Keratinocyte (primary cell): ENCODE measurements at regions not wholly inside any gene's neighbourhood (a gene's known extent, or its start where the extent isn't known, plus 50 kb on each side); places are given as distances from the start of the nearest gene placed in this dataset.

ENCODE experiments used
- DNase-seq: peaks from one replicate; pipeline ENCODE4 v3.0.0-alpha.2; 2011; ENCODE audit warnings: low read depth, missing footprints, low spot score
- FAIRE-seq: peaks from 2 replicates; lab custom pipeline; 2011; peaks lifted over from hg19 to GRCh38; lab: Jason Lieb, UNC
- H2AFZ ChIP-seq: 2 replicates; pipeline ENCODE4 v1.6.0; 2012; ENCODE audit warnings: low read length, control low read depth, inconsistent platforms; ENCODE audit not compliant: control insufficient read depth
- H3K27ac ChIP-seq: 2 replicates; pipeline ENCODE4 v1.5.1; 2011; ENCODE audit warnings: low read length; ENCODE audit not compliant: control insufficient read depth, insufficient read depth
- H3K27me3 ChIP-seq: 3 replicates; pipeline ENCODE4 v1.6.0; 2011; ENCODE audit warnings: low read length; ENCODE audit not compliant: control insufficient read depth, insufficient read depth; ENCODE audit errors: extremely low read depth
- H3K36me3 ChIP-seq, 2 experiments: 2 replicates in 1 of 2; 3 replicates in 1 of 2; pipeline ENCODE4 v1.5.1; 2011; ENCODE audit warnings: low read length in 2 of 2, mild to moderate bottlenecking in 1 of 2; ENCODE audit not compliant: control insufficient read depth in 2 of 2, insufficient read depth in 2 of 2; ENCODE audit errors: extremely low read depth in 1 of 2
- H3K4me1 ChIP-seq: 3 replicates; pipeline ENCODE4 v1.5.1; 2011; ENCODE audit warnings: low read length; ENCODE audit not compliant: control insufficient read depth, insufficient read depth; ENCODE audit errors: extremely low read depth
- H3K4me2 ChIP-seq: 3 replicates; pipeline ENCODE4 v1.6.0; 2011; ENCODE audit warnings: low read depth, low read length; ENCODE audit not compliant: control insufficient read depth, insufficient read depth; ENCODE audit errors: extremely low read depth
- H3K4me3 ChIP-seq, 3 experiments: fragments of 200-600 bp in 1 of 3; sonication (generic) in 1 of 3; 2 replicates in 2 of 3; 3 replicates in 1 of 3; pipeline ENCODE4 v1.5.1; 2011 to 2016; ENCODE audit warnings: low read length in 3 of 3, mild to moderate bottlenecking in 3 of 3, control low read depth in 2 of 3, inconsistent platforms in 1 of 3, low read depth in 1 of 3, mixed read lengths in 1 of 3, mixed run types in 1 of 3, moderate library complexity in 1 of 3; ENCODE audit not compliant: control insufficient read depth in 2 of 3, insufficient read depth in 2 of 3; ENCODE audit errors: extremely low read depth in 1 of 3
- H3K79me2 ChIP-seq: 2 replicates; pipeline ENCODE4 v1.6.0; 2012; ENCODE audit warnings: low read length; ENCODE audit not compliant: control insufficient read depth, insufficient read depth
- H3K9ac ChIP-seq: 3 replicates; pipeline ENCODE4 v1.6.0; 2011; ENCODE audit warnings: low read length; ENCODE audit not compliant: control insufficient read depth, insufficient read depth; ENCODE audit errors: extremely low read depth
- H3K9me1 ChIP-seq: 3 replicates; pipeline ENCODE4 v1.6.0; 2011; ENCODE audit warnings: low read length; ENCODE audit not compliant: control insufficient read depth, insufficient read depth; ENCODE audit errors: extremely low read depth
- H3K9me3 ChIP-seq: 2 replicates; pipeline ENCODE4 v1.5.1; 2012; ENCODE audit warnings: low read depth, low read length; ENCODE audit not compliant: control insufficient read depth
- H4K20me1 ChIP-seq: 3 replicates; pipeline ENCODE4 v1.6.0; 2011; ENCODE audit warnings: low read length; ENCODE audit not compliant: control insufficient read depth, insufficient read depth; ENCODE audit errors: extremely low read depth
- CTCF ChIP-seq, 3 experiments: IDR thresholded peaks in 1 of 3; conservative IDR thresholded peaks in 1 of 3; optimal IDR thresholded peaks in 1 of 3; 2 replicates in 2 of 3; 3 replicates in 1 of 3; pipeline versions ENCODE3 to v1.5.1; 2011; ENCODE audit warnings: low read length in 3 of 3, mild to moderate bottlenecking in 3 of 3, moderate library complexity in 2 of 3, control low read depth in 1 of 3, inconsistent platforms in 1 of 3; ENCODE audit not compliant: insufficient read depth in 2 of 3; ENCODE audit errors: extremely low read depth in 1 of 3
- EZH2 ChIP-seq: IDR thresholded peaks from one replicate; pipeline ENCODE4 v1.6.1; 2012; ENCODE audit warnings: inconsistent platforms, mild to moderate bottlenecking, low read length, moderate library complexity
- dilution Hi-C: fragments of 300-500 bp; cut with MboI; formaldehyde crosslinking; loops from one replicate; pipeline ENCODE4 v1.7.0; 2020; ENCODE audit warnings: low sequenced_read_pairs; ENCODE audit not compliant: extremely low pct_ligation_motif_present

- no peaks in the 10 kb centered on the region for H3K27me3 ChIP-seq
- no peak for TF ChIP-seq EZH2
- TF ChIP-seq CTCF (optimal IDR thresholded peaks at IDR 0.05 in 1 of 3, IDR thresholded peaks at IDR 0.05 in 1 of 3, conservative IDR thresholded peaks at IDR 0.05 in 1 of 3; ENCODE audit: extremely low read depth in 1 of 3, insufficient read depth in 2 of 3, low read length in 3 of 3) = no peak
- DNase-seq (peak; percentile 64), FAIRE-seq (peak; percentile 52)
- peak overlapping the region; percentile 65 for H3K9ac ChIP-seq
- no peaks in the 10 kb centered on the region for H3K36me3 ChIP-seq
- peak overlapping the region; percentile 69 for H3K4me2 ChIP-seq
- H3K9me3 ChIP-seq = no peaks in the 10 kb centered on the region
- no peak overlapping the region for H3K4me3 ChIP-seq
- no peak overlapping the region for H2AFZ ChIP-seq
- H3K4me1 ChIP-seq = peaks cover 30% of the 10 kb centered on the region
- no peaks in the 10 kb centered on the region for H3K9me1 ChIP-seq
- dilution Hi-C loops = no loop called here
- H3K27ac ChIP-seq = peak overlapping the region; percentile 91
- H4K20me1 ChIP-seq = no peaks in the 10 kb centered on the region
- H3K79me2 ChIP-seq = no peaks in the 10 kb centered on the region
Observed at GRCh38 chr2:64837925-64838641, 151.1 kb upstream of the SLC1A4 start.

- H4K20me1 ChIP-seq = no peaks in the 10 kb centered on the region
- H3K9me1 ChIP-seq = no peaks in the 10 kb centered on the region
- H3K27me3 ChIP-seq = no peaks in the 10 kb centered on the region
- H2AFZ ChIP-seq = no peak overlapping the region
- no peaks in the 10 kb centered on the region for H3K79me2 ChIP-seq
- H3K4me3 ChIP-seq = no peak overlapping the region
- FAIRE-seq = peak; percentile 78
- no peaks in the 10 kb centered on the region for H3K9me3 ChIP-seq
- peak overlapping the region; percentile 91 for H3K27ac ChIP-seq
- H3K36me3 ChIP-seq = no peaks in the 10 kb centered on the region
- peaks cover 28% of the 10 kb centered on the region for H3K4me1 ChIP-seq
- H3K4me2 ChIP-seq = peak overlapping the region; percentile 69
- TF ChIP-seq CTCF (optimal IDR thresholded peaks at IDR 0.05 in 1 of 3, IDR thresholded peaks at IDR 0.05 in 1 of 3, conservative IDR thresholded peaks at IDR 0.05 in 1 of 3; ENCODE audit: extremely low read depth in 1 of 3, insufficient read depth in 2 of 3, low read length in 3 of 3) (no peak), EZH2 (no peak)
- peak overlapping the region; percentile 65 for H3K9ac ChIP-seq
- dilution Hi-C loops = no loop called here
- DNase-seq = peak; percentile 96
Observed at GRCh38 chr2:64838817-64839216, 150.4 kb upstream of the SLC1A4 start.
